ENCODE measurements at regions not wholly inside any gene's neighbourhood (a gene's known extent, or its start where the extent isn't known, plus 50 kb on each side); places are given as distances from the start of the nearest gene placed in this dataset.

- no peak for DNase-seq (ENCODE audit: low read depth)
Observed at GRCh38 chr16:85187886-85188285, 75.6 kb upstream of the CIBAR2 start.

DNA sequence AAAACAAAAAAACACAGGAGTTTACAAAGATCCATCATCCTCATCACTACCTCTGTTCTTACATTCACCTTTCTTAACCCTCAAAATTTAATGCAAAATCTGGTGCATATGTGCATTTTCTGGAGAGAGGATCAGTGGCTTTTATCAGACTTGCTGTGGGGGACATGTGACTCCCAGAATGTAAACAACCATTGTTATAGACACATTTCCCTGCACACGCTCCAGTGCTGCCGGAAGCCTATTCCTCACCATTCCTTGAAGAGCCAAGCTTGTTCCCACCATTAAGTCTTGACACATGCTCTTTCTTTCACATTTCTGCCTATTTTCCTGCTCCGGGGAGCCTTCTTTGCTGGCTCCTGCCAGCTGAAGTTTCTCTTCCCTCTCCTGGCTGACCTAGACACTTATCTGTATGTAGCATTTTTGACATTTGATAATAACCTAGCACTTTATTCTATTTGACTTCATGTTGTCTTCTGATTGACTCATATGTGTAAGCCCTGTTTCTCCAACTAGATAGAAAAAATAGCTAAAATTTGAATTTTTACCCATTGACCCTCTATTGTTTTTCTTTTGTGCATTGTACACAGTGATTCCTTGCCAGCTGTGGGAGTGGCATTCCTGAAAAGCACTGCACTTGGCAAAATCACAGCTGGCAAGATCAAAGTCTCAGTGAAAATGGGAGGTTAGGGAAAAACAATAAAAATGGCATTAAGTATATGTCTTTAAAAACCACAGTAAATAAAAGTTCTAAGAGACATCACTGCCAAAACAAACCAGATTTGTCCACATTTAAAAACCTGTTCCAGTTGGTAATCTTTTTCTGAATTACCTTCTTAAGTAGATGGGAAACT, 76.8 kb upstream of the CIBAR2 start:
- DNase-seq (ENCODE audit: low read depth): no peak

- no peak for DNase-seq (ENCODE audit: low read depth)
Observed at GRCh38 chr16:85190572-85190971, 78.3 kb upstream of the CIBAR2 start.

DNA sequence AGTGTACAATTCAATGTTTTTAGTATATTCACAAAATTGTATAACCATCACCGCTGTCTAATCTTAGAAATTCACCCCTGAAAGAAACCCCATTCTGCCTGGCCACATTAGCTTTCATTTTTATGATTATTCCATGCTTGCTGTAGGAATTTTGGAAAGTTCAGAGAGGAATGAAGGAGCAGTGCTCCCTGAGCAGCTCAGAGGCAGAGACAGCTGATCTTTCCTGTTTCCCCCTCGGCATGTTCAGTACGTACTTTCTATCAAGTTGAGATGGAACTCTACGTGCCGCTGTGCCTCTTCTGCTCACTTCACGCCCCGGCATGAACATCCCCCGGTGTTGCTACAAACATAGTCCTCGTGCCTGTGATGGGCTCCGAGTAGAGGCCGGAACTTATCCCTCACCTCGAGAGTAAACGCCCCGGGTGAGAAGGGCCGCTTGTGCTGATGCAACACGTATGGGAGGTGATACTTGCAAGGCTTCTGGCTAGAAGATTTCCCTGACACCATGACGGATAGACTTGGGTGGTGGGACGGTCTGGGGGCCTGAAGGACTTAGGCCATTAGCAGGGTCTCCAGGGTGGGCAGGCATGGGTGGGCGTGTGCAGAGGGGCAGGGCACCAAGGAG, 79.2 kb upstream of the CIBAR2 start:
- DNase-seq (ENCODE audit: low read depth): no peak

- no peak for DNase-seq (ENCODE audit: low read depth)
Observed at GRCh38 chr16:85192238-85193114, 80.2 kb upstream of the CIBAR2 start.

- DNase-seq (ENCODE audit: low read depth): no peak
Observed at GRCh38 chr16:85193115-85193493, 80.8 kb upstream of the CIBAR2 start.

GRCh38 chr16:85193876-85194275, 81.6 kb upstream of the CIBAR2 start:
- DNase-seq (ENCODE audit: low read depth): no peak

DNA sequence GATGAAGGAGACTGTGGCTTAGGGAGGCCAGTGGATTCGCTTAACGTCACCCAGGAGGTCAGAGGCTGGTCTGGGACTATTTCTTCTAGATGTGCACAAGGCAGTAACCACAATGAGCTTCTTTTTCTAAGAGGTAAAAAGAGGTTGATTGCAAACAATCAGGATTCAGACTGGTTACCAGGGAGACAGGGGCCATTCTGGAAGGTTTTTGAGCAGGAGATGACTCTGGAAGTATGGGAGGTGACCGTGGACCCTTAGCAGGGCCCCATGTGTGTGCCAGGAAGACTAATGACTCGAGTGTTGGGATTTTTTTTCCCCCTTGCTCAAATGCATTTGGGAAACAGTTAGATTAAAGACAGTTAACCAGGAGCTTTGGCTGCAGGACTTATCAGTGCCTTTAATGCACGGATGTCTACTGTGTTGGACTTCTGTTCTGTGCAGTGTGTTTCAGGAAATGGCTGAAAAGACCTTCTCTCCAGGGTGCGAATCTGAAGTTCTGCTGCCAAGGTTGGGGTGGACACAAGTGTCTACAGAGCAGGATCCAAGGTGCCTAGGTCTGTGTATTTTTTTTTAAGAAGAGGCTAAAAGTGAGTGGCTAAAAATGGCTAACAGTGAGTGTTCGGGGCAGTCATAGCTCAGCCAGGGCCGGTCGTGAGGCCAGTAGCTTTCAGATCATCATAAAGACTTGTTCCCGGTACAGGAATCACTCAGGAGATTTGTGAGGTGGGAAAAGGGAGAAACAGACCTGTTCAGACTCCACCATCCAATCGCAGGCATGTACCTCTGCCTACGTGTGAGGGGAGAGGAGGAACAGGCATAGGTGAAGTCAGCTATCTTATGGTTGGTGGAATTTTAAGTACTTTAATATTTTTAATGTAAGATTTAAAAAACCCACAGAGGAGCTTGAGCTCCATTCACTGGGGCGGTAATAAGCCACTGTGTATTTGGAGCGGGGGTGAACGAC, 82.3 kb upstream of the CIBAR2 start:
- DNase-seq (ENCODE audit: low read depth): no peak

DNA sequence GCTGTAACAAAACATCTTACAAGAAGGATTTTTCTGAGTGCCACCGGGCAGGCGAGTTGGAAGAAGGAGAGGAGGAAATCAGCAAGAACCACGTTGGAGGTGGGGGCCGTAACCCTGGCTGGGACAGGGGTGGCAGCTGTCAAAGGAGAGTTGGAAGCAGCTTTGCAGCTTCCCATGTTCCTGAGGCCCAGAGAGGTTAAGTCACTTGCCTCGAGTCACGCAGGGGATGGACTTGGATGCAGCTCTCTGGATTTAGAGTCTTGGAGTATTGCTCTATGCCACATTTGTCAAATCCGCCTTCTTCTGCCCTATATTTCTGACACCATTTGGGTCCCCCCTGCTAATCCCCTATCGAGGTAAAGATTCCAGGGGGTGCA, 83.0 kb upstream of the CIBAR2 start:
- DNase-seq (ENCODE audit: low read depth): no peak

GRCh38 chr16:85195900-85196772, 83.9 kb upstream of the CIBAR2 start:
- DNase-seq (ENCODE audit: low read depth): no peak

DNA sequence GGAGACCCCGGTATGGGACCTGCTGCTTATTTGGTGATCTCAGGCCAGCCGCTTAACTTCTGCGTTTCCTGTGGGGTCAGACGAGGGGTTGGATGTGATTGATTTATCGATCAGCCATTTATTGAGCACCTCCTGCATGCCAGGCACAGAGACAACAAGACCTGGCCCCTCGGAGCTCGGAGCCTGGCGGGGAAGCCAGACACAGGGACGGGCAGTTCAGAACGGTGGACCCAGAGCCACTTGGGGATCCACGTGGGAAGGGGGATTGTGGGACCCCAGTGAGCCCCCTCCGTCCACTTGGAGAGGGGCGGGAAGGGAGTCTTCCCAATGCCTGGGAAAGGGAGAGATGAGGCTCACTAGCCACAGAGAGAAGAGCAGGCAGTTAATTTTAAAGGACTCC, 84.7 kb upstream of the CIBAR2 start:
- DNase-seq (ENCODE audit: low read depth): no peak

DNA sequence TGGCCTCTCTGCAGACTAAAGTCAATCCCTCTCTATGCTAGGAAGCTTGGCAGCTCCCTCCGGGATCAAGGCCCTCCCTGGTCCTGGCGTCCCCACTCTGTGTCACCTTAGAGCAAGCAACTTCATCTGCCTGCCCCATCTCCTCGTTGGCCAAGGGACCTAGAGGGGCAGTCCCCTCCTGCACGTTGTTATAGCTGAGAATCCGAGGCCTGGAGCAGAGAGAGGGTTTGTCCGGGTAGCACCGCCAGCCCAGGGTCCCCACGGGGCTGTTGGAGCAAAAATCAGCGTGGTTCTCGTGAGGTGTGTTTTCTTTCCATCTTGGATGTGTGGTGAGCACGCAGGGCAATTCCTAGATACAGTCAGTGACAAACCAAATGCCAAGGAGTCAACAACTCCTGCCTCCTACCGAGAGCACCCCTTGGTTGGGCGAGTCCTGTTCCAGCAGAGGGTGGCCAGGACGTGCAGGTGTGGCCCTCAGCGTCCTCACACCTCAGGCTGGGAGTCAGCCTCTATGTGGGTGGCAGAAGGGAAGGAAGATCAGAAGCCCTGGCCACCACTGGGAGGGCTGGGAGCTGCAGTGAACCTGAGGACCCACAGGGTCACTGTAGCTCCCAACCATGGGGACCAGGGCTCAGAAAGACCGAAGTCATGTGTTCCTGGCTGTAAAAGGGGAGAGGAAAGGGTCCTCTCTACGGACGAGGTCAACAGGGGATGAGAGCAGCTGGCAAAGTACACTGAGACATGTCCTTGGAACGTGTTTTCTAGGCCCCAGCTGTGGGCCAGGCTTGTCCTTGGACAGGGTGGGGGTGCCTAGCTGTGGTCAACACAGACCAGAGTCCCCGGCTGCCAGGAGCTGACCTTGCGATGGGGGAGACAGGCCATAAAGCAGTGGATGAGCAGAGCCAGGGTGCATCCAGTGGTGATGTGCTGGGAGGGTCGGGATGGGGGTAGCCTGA, 85.6 kb upstream of the CIBAR2 start:
- DNase-seq (ENCODE audit: low read depth): no peak

- no peak for DNase-seq (ENCODE audit: low read depth)
Observed at GRCh38 chr16:85199069-85199725, 86.9 kb upstream of the CIBAR2 start.

DNA sequence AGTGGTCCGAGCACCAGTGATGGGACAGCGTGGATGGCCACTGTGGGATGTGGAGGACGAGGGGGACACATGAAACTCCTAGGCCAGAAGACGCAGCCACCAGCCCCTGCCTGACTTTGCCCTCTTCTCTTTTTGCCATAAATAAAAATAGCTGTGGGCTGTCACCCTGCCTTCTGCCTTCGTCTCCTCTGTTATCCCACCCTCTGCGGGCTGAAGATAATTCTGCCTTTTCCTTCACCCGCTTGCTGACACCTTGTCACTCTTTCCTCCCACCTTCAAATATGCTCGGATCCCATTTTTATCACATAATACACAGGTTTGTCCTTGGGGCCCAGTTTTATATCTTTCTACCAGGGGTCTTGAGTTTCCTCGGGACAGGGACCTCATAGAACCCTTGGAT, 87.6 kb upstream of the CIBAR2 start:
- DNase-seq (ENCODE audit: low read depth): no peak

GRCh38 chr16:85200471-85201278, 88.4 kb upstream of the CIBAR2 start:
- DNase-seq (ENCODE audit: low read depth): no peak

GRCh38 chr16:85201574-85201973, 89.3 kb upstream of the CIBAR2 start:
- DNase-seq (ENCODE audit: low read depth): no peak

DNA sequence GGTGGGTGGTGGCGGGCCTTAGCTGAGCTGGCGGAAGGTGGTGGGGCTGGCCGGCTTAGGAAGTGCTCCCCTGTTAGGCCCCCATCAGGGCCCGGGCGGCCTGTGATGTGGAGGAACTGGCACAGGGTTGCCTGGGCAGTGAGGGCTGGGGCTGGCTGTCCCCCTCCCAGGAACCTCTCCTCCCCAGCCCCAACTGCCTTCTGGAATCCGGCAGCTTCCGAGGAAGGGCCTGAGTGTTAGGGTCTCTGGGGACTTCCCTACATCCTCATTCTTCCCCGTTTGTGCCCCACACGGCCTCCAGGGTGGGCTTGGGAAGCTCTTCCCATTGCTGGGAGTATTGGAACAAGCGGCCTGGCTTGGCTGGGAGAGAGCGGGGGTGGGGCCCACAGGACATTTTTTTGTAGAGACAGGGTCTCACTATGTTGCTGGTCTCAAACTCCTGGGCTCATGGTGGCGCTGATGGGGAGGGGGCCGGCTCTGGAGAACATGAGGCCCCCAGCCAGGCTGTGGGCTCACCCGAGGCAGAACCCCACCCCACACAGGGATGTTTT, 89.9 kb upstream of the CIBAR2 start:
- DNase-seq (ENCODE audit: low read depth): no peak

Measured in HS-5 (cell line).